SU-DHL-6 (cell line): ENCODE measurements at regions not wholly inside any gene's neighbourhood (a gene's known extent, or its start where the extent isn't known, plus 50 kb on each side); places are given as distances from the start of the nearest gene placed in this dataset.

Experiments used
- H2AFZ ChIP-seq: fragments of 200-600 bp; sonication (generic); 2 replicates; pipeline ENCODE4 v1.6.1; 2014; ENCODE audit warnings: low read depth, mild to moderate bottlenecking, moderate library complexity, mixed read lengths, antibody characterized with exemption, low read length; ENCODE audit not compliant: severe bottlenecking
- H3F3A ChIP-seq: fragments of 200-600 bp; shearing (Covaris generic); 2 replicates; pipeline ENCODE4 v1.6.0; 2016; ENCODE audit warnings: antibody characterized with exemption, mild to moderate bottlenecking; ENCODE audit not compliant: insufficient read depth
- H3K27ac ChIP-seq: fragments of 200-600 bp; sonication (generic); 2 replicates; pipeline ENCODE4 v1.5.1; 2016; ENCODE audit warnings: low read depth, mild to moderate bottlenecking, low read length, moderate library complexity, mixed read lengths
- H3K27me3 ChIP-seq: fragments of 200-600 bp; sonication (generic), shearing (Covaris generic); 2 replicates; pipeline ENCODE4 v1.6.0; 2014; ENCODE audit warnings: mild to moderate bottlenecking, low read length
- H3K36me3 ChIP-seq: fragments of 200-600 bp; sonication (generic); 2 replicates; pipeline ENCODE4 v1.6.1; 2014; ENCODE audit warnings: mild to moderate bottlenecking, low read length, mixed read lengths
- H3K4me2 ChIP-seq: fragments of 300-600, 200-600 bp; shearing (Covaris generic), sonication (generic); 2 replicates; pipeline ENCODE4 v1.6.0; 2014; ENCODE audit warnings: low read length, low read depth, mild to moderate bottlenecking; ENCODE audit not compliant: poor library complexity, severe bottlenecking
- H3K4me3 ChIP-seq: fragments of 200-600 bp; sonication (generic); 2 replicates; pipeline ENCODE4 v1.5.1; 2014; ENCODE audit warnings: antibody characterized with exemption, low read length, mild to moderate bottlenecking, mixed read lengths; ENCODE audit not compliant: insufficient read depth, poor library complexity, severe bottlenecking
- H3K79me2 ChIP-seq: fragments of 200-600 bp; sonication (generic); 2 replicates; pipeline ENCODE4 v1.6.1; 2014; ENCODE audit warnings: mild to moderate bottlenecking, low read length, moderate library complexity; ENCODE audit not compliant: insufficient read depth
- H3K9ac ChIP-seq: fragments of 200-600 bp; sonication (generic); 2 replicates; pipeline ENCODE4 v1.7.0; 2014; ENCODE audit warnings: mild to moderate bottlenecking, low read length
- H3K9me2 ChIP-seq: fragments of 200-600 bp; sonication (generic); replicated peaks from 2 replicates; pipeline ENCODE4 v1.6.1; 2014; ENCODE audit warnings: low read length; ENCODE audit not compliant: insufficient read depth
- H3K9me3 ChIP-seq: fragments of 200-600 bp; sonication (generic); 2 replicates; pipeline ENCODE4 v1.6.1; 2014; ENCODE audit warnings: low read length, mixed read lengths; ENCODE audit not compliant: insufficient read depth
- H4K20me1 ChIP-seq: fragments of 200-600 bp; sonication (generic); 2 replicates; pipeline ENCODE4 v1.6.1; 2014; ENCODE audit warnings: low read depth, mild to moderate bottlenecking, antibody characterized with exemption, low read length, moderate library complexity, mixed read lengths
- EZH2phosphoT487 ChIP-seq: fragments of 200-600 bp; sonication (generic), shearing (Covaris generic); conservative IDR thresholded peaks from 2 replicates; pipeline ENCODE4 v1.6.1; 2018; ENCODE audit warnings: mild to moderate bottlenecking, antibody characterized with exemption, low read length, moderate library complexity, mixed read lengths
- TF ChIP-seq, protein P1 (sequence below): fragments of 200-600 bp; sonication (generic); IDR thresholded peaks from one replicate; pipeline ENCODE4 v1.5.1; 2017; ENCODE audit warnings: antibody characterized with exemption, mild to moderate bottlenecking, low read length, moderate library complexity; ENCODE audit not compliant: insufficient read depth, poor library complexity, severe bottlenecking

DNA sequence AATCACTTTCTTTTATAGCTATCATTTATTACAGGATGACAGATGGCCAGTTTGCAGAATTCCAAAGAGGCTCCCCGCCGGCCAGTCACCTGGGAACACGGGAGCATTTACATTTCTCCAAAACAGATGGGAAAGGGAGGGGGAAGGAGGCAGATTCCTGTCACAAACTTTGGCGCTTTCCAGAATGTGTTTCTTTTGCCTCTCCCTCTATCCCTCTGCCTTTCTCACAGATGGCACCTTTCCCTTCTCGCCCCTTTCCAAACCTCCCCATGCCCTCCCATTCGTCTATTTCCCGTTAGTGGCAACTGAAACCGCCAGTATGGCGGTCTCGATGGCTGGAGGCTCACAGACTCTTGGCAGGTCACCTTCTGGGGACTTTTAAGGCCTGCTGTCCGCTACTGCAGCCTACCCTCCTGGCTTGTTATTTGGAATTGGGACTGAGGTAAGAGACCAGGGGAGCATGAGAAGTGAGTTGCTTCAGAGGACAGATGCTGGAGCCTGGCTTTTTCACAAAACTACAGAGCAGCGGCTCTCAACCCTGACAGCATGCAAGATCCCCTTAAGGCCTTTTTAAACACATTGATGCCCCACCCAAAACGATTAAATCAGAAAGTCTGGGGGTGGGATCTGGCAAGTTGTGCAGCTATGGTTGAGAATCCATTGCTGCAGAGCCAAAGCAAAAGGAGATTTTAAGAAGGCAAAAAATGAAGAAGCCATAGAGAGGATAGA is 161.5 kb upstream of the VASH1 start:
- no peaks in the 10 kb centered on the region for H3K9me2 ChIP-seq
- H4K20me1 ChIP-seq, result no peaks in the 10 kb centered on the region
- H3K27ac ChIP-seq, result no peak overlapping the region
- no peak overlapping the region for H2AFZ ChIP-seq
- TF ChIP-seq, protein P1, sequence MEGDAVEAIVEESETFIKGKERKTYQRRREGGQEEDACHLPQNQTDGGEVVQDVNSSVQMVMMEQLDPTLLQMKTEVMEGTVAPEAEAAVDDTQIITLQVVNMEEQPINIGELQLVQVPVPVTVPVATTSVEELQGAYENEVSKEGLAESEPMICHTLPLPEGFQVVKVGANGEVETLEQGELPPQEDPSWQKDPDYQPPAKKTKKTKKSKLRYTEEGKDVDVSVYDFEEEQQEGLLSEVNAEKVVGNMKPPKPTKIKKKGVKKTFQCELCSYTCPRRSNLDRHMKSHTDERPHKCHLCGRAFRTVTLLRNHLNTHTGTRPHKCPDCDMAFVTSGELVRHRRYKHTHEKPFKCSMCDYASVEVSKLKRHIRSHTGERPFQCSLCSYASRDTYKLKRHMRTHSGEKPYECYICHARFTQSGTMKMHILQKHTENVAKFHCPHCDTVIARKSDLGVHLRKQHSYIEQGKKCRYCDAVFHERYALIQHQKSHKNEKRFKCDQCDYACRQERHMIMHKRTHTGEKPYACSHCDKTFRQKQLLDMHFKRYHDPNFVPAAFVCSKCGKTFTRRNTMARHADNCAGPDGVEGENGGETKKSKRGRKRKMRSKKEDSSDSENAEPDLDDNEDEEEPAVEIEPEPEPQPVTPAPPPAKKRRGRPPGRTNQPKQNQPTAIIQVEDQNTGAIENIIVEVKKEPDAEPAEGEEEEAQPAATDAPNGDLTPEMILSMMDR, result no peak
- no peak for TF ChIP-seq EZH2phosphoT487
- H3F3A ChIP-seq, result no peaks in the 10 kb centered on the region
- H3K27me3 ChIP-seq, result no peaks in the 10 kb centered on the region
- H3K9me3 ChIP-seq, result no peaks in the 10 kb centered on the region
- no peak overlapping the region for H3K4me3 ChIP-seq
- no peak overlapping the region for H3K4me2 ChIP-seq
- H3K79me2 ChIP-seq, result no peaks in the 10 kb centered on the region
- H3K36me3 ChIP-seq, result no peaks in the 10 kb centered on the region
- no peak overlapping the region for H3K9ac ChIP-seq

DNA sequence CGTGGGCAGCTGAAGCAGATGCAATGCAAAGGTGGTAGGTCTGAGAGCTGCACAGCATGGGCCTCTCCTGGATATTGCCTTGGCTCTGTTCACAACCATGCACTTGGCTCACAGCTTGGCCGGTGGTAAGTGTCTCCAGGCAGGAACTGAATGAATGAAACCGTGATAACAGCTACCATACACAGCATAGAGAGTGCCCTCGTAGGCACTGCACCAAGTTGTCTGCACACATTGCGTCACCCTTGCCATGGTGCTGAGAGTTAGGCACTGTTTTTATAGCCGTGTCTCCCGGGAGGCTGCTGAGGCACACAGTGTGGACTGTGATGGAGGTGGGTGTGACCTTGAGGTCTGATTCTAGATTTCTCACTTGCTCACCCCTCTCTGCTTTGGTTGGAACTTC is 157.6 kb upstream of the VASH1 start:
- Histone ChIP-seq H3K36me3 (no peaks in the 10 kb centered on the region), H3F3A (no peaks in the 10 kb centered on the region), H3K27me3 (no peaks in the 10 kb centered on the region), H3K4me3 (no peak overlapping the region), H2AFZ (no peak overlapping the region), H3K9me3 (no peaks in the 10 kb centered on the region), H3K9me2 (no peaks in the 10 kb centered on the region), H4K20me1 (no peaks in the 10 kb centered on the region), H3K27ac (no peak overlapping the region), H3K4me2 (no peak overlapping the region), H3K9ac (no peak overlapping the region), H3K79me2 (no peaks in the 10 kb centered on the region)
- TF ChIP-seq, protein P1, result no peak
- no peak for TF ChIP-seq EZH2phosphoT487

- H3K79me2 ChIP-seq, result no peaks in the 10 kb centered on the region
- no peaks in the 10 kb centered on the region for H3K9me2 ChIP-seq
- no peaks in the 10 kb centered on the region for H4K20me1 ChIP-seq
- no peak overlapping the region for H2AFZ ChIP-seq
- H3K27ac ChIP-seq, result no peak overlapping the region
- no peak overlapping the region for H3K9ac ChIP-seq
- TF ChIP-seq EZH2phosphoT487, result no peak
- TF ChIP-seq, protein P1, result no peak
- H3K4me3 ChIP-seq, result no peak overlapping the region
- H3K36me3 ChIP-seq, result no peaks in the 10 kb centered on the region
- no peak overlapping the region for H3K4me2 ChIP-seq
- no peaks in the 10 kb centered on the region for H3K9me3 ChIP-seq
- no peaks in the 10 kb centered on the region for H3K27me3 ChIP-seq
- H3F3A ChIP-seq, result no peaks in the 10 kb centered on the region
These were observed 153.8 kb upstream of the VASH1 start for GRCh38 chr14:76607510-76607909.
